ENCODE measurements at regions not wholly inside any gene's neighbourhood (a gene's known extent, or its start where the extent isn't known, plus 50 kb on each side); places are given as distances from the start of the nearest gene placed in this dataset.
"Not testable (repeated sequence)": the region's sequence is repeated elsewhere in the genome, so short reads cannot be mapped to it uniquely, and the experiment has no call there.

GRCh38 chr10:100642295-100642994 lies 102.9 kb upstream of the PAX2 start:
- no peak for DNase-seq

GRCh38 chr10:100645091-100645490 lies 100.3 kb upstream of the PAX2 start:
- no peak for DNase-seq

- no peak for DNase-seq
These were observed 99.6 kb upstream of the PAX2 start for GRCh38 chr10:100645613-100646392.

GRCh38 chr10:100647928-100648327 lies 97.5 kb upstream of the PAX2 start:
- no peak for DNase-seq

GRCh38 chr10:100650693-100651092 lies 94.7 kb upstream of the PAX2 start:
- no peak for DNase-seq

GRCh38 chr10:100651099-100651498 lies 94.3 kb upstream of the PAX2 start:
- not testable (repeated sequence) for DNase-seq

GRCh38 chr10:100651916-100652315 lies 93.5 kb upstream of the PAX2 start:
- no peak for DNase-seq

- DNase-seq, result no peak
These were observed 92.8 kb upstream of the PAX2 start for GRCh38 chr10:100652406-100653135.

GRCh38 chr10:100653238-100653956 lies 92.0 kb upstream of the PAX2 start:
- no peak for DNase-seq

GRCh38 chr10:100653957-100654781 lies 91.2 kb upstream of the PAX2 start:
- peak; percentile 16 for DNase-seq

GRCh38 chr10:100654782-100655325 lies 90.5 kb upstream of the PAX2 start:
- DNase-seq, result no peak

- no peak for DNase-seq
These were observed 90.0 kb upstream of the PAX2 start for GRCh38 chr10:100655326-100655759.

- no peak for DNase-seq
These were observed 89.5 kb upstream of the PAX2 start for GRCh38 chr10:100655760-100656421.

GRCh38 chr10:100656454-100656853 lies 88.9 kb upstream of the PAX2 start:
- DNase-seq, result no peak

GRCh38 chr10:100658269-100658668 lies 87.1 kb upstream of the PAX2 start:
- no peak for DNase-seq

- DNase-seq, result no peak
These were observed 85.9 kb upstream of the PAX2 start for GRCh38 chr10:100659361-100660098.

- no peak for DNase-seq
These were observed 85.0 kb upstream of the PAX2 start for GRCh38 chr10:100660365-100660764.

GRCh38 chr10:100660945-100661344 lies 84.4 kb upstream of the PAX2 start:
- DNase-seq, result no peak

- no peak for DNase-seq
These were observed 83.9 kb upstream of the PAX2 start for GRCh38 chr10:100661520-100661919.

GRCh38 chr10:100662067-100662466 lies 83.3 kb upstream of the PAX2 start:
- DNase-seq, result no peak

Data from fibroblast of skin of back (primary cell).